Lower leg skin (tissue), 3 donors: ENCODE measurements at regions not wholly inside any gene's neighbourhood (a gene's known extent, or its start where the extent isn't known, plus 50 kb on each side); places are given as distances from the start of the nearest gene placed in this dataset.

Experiments used
- POLR2A ChIP-seq, 2 donors: fragments of 450-650 bp; IDR thresholded peaks; one replicate each; pipeline ENCODE4 v1.6.1; 2016 to 2017; ENCODE audit warnings: antibody characterized with exemption in 2 of 2, mild to moderate bottlenecking in 1 of 2, moderate library complexity in 1 of 2
- TF ChIP-seq, protein P1 (sequence below), 3 donors: fragments of 450-650 bp; IDR thresholded peaks; one replicate each; pipeline ENCODE4 v1.5.1; 2016; ENCODE audit warnings: antibody characterized with exemption in 3 of 3, mild to moderate bottlenecking in 3 of 3, moderate library complexity in 2 of 3

- TF ChIP-seq POLR2A (IDR thresholded peaks at IDR 0.05), result no peak
- TF ChIP-seq, protein P1, sequence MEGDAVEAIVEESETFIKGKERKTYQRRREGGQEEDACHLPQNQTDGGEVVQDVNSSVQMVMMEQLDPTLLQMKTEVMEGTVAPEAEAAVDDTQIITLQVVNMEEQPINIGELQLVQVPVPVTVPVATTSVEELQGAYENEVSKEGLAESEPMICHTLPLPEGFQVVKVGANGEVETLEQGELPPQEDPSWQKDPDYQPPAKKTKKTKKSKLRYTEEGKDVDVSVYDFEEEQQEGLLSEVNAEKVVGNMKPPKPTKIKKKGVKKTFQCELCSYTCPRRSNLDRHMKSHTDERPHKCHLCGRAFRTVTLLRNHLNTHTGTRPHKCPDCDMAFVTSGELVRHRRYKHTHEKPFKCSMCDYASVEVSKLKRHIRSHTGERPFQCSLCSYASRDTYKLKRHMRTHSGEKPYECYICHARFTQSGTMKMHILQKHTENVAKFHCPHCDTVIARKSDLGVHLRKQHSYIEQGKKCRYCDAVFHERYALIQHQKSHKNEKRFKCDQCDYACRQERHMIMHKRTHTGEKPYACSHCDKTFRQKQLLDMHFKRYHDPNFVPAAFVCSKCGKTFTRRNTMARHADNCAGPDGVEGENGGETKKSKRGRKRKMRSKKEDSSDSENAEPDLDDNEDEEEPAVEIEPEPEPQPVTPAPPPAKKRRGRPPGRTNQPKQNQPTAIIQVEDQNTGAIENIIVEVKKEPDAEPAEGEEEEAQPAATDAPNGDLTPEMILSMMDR (IDR thresholded peaks at IDR 0.05), result no peak
These were observed 309.9 kb downstream of the CHRM3 start for GRCh38 chr1:239696317-239696716.
